Hepatocyte (in vitro differentiated cells): ENCODE measurements at regions not wholly inside any gene's neighbourhood (a gene's known extent, or its start where the extent isn't known, plus 50 kb on each side); places are given as distances from the start of the nearest gene placed in this dataset.

Experiments
- CTCF ChIP-seq: fragments of 200-600 bp; sonication (generic); IDR thresholded peaks from 2 replicates; pipeline ENCODE4 v1.5.1; 2016; ENCODE audit warnings: antibody characterized with exemption, mild to moderate bottlenecking; ENCODE audit not compliant: poor library complexity
- EZH2phosphoT487 ChIP-seq: fragments of 200-600 bp; sonication (generic); IDR thresholded peaks from one replicate; pipeline ENCODE4 v1.6.1; 2018; ENCODE audit warnings: antibody characterized with exemption, mild to moderate bottlenecking, low read depth, moderate library complexity; ENCODE audit not compliant: unreplicated experiment, severe bottlenecking

GRCh38 chr9:79469164-79469563 is 102.6 kb upstream of the TLE4 start:
- TF ChIP-seq CTCF (no peak), EZH2phosphoT487 (no peak)
